HUDEP-2 (cell line): ENCODE measurements at regions not wholly inside any gene's neighbourhood (a gene's known extent, or its start where the extent isn't known, plus 50 kb on each side); places are given as distances from the start of the nearest gene placed in this dataset.

Experiments used
- DNase-seq, 76 experiments: peaks; one replicate each; lab custom pipeline; 2025; ENCODE audit not compliant: unreplicated experiment in 76 of 76; lab: John Stamatoyannopoulos, UW

- no peak for DNase-seq
Observed at GRCh38 chr4:155077452-155078229, 130.8 kb upstream of the NPY2R start.

DNA sequence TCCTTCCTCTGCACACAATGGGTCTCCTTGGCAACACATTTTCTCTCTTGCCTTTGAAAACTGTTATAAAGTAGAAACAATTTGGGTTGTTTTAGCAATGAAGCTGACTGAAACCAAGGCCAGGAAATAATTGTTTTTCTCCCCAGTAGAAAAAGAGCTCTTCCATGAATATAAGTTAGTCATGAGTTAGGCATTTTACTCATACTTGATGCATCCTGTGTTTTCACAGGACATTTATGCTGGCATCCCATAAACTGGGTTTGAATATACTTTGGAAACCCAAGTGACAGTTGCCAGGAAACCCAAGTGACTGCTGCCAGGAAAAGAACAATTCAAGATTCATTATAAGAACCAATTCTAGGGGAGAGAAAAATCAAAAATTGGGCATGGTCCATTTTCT lies 128.6 kb upstream of the NPY2R start:
- DNase-seq: no peak

DNA sequence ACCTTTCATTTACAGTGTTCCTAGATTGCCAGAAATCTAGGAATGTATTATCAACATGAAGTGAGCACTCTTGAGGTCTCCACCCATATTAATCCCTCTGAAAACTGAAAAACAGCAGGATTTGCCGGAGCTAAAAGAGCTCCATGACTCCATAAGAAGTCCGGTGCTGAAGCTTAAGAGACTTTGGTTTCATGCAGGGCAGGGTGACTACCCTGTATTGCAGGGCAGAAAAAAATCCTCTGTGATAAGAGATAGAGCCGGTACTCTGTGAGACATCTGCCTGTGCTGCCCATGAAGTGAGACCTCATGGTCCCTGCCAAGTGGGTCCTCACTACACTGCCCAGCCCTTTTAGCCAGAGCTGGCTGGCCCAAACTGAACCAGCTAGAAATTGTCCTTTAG lies 127.2 kb upstream of the NPY2R start:
- DNase-seq: peak in 12 of 76 experiments; percentile 1 to 49 (median 22)

GRCh38 chr4:155085843-155086530 lies 122.4 kb upstream of the NPY2R start:
- DNase-seq: peak in 27 of 76 experiments; percentile 3 to 66 (median 24)

- DNase-seq: no peak
Observed at GRCh38 chr4:155094201-155094820, 114.1 kb upstream of the NPY2R start.

- DNase-seq: no peak
Observed at GRCh38 chr4:155099231-155099630, 109.2 kb upstream of the NPY2R start.

GRCh38 chr4:155106629-155107028 lies 101.8 kb upstream of the NPY2R start:
- no peak for DNase-seq

DNA sequence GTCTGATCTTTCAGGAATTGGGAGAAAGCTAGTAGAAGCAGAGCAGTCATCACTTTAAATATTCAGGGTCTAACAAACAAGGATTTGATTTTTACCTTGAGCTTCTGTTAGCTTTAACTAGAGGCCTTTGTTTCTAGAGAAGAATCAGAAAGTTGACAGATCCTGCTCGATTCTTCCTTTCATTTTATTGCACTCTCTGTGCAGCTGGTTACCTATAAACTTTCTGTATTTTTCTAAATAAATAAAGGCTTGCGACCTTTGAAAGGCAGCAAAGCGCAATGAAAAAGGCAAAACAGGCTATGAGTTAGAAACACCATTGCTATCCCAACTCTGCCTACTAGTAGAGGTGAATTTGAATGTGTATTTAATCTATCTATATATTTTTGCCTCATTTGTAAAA lies 101.4 kb upstream of the NPY2R start:
- no peak for DNase-seq

GRCh38 chr4:155114790-155115189 lies 93.6 kb upstream of the NPY2R start:
- no peak for DNase-seq

DNA sequence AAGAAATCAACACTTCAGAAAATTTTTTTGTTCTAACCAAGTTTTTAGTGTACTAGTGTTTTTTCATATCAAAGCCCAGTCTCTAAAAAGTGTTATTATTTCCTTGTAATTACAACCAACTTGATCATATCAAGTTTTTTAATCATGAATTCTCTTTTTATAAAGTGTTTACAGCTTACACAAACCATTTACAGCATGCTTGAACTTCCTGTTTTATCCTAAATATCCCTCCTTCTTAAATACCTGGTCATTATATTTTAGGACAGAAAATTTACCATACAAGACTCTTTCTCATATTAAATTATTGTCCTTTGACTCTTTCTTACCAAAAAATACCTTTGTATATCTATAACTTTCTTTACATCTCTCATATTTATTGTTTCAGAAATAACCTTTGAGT lies 89.4 kb upstream of the NPY2R start:
- DNase-seq: no peak

GRCh38 chr4:155120536-155120935 lies 87.9 kb upstream of the NPY2R start:
- no peak for DNase-seq

GRCh38 chr4:155122382-155122781 lies 86.1 kb upstream of the NPY2R start:
- no peak for DNase-seq

DNA sequence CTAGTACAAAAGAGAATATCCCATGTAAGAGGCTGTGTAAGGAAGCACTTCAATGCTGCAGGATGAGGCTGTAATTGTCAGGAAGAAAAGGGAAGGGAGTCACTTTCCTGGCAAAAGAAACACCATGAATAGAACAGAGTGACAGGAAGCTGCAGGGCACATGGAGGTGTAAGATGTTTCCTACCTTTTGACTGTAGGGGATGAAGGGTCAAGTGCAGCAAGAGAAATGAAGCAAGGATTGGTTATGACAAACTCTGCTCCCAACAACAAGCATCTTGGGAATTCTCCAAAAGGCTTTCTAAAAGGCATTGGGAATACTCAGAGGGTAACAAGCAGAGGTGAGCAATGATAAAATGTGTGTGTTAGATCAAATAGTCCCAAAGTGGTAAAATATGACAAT lies 74.3 kb upstream of the NPY2R start:
- DNase-seq: no peak

- DNase-seq: no peak
Observed at GRCh38 chr4:155140889-155141288, 67.5 kb upstream of the NPY2R start.

- DNase-seq: no peak
Observed at GRCh38 chr4:155143512-155143911, 64.9 kb upstream of the NPY2R start.
